Mucosa of descending colon (tissue), 3 donors: ENCODE measurements at regions not wholly inside any gene's neighbourhood (a gene's known extent, or its start where the extent isn't known, plus 50 kb on each side); places are given as distances from the start of the nearest gene placed in this dataset.

Experiments used
- ATAC-seq: fragments of 200-7000 bp; cut with Tn5 transposase; one replicate; pipeline ENCODE4 v1.9.1; 2020; ENCODE audit warnings: mild to moderate bottlenecking, moderate library complexity
- DNase-seq, 3 donors: peaks; one replicate each; pipeline ENCODE4 v3.0.0-alpha.2; 2020
- H3K36me3 ChIP-seq: fragments of 200-600 bp; one replicate; pipeline ENCODE4 v1.8.0; 2021; ENCODE audit warnings: low read depth, mild to moderate bottlenecking
- H3K4me1 ChIP-seq: fragments of 200-600 bp; one replicate; pipeline ENCODE4 v1.8.0; 2021; ENCODE audit warnings: low read depth, mild to moderate bottlenecking
- H3K4me3 ChIP-seq: fragments of 200-600 bp; one replicate; pipeline ENCODE4 v1.8.0; 2021; ENCODE audit warnings: mild to moderate bottlenecking
- H3K9me3 ChIP-seq: fragments of 200-600 bp; one replicate; pipeline ENCODE4 v1.8.0; 2021; ENCODE audit warnings: mild to moderate bottlenecking
- CTCF ChIP-seq: fragments of 200-600 bp; IDR thresholded peaks from one replicate; pipeline ENCODE4 v1.8.0; 2022; ENCODE audit warnings: antibody characterized with exemption, mild to moderate bottlenecking
- intact Hi-C, 2 donors: fragments of 100-400 bp; cut with DNase I in 1 of 2; cut with micrococcal nuclease in 1 of 2; formaldehyde crosslinking; loops; one replicate each; pipeline versions ENCODE4 v1.11.0 to v1.11.1; 2022; cut with DNase I, micrococcal nuclease
- donor health status: DM: no; HTN: no; CAD: no; lungs with moderate emphysema.
- donor health status: DM: no; HTN: no; CAD: no.
- donor health status: DM: no; HTN: yes; CAD: no.

GRCh38 chr5:89703817-89704216 lies 705.7 kb downstream of the CETN3 start:
- Histone ChIP-seq H3K4me3 (no peak overlapping the region), H3K4me1 (no peaks in the 10 kb centered on the region), H3K36me3 (no peaks in the 10 kb centered on the region), H3K9me3 (no peaks in the 10 kb centered on the region)
- ATAC-seq (no peak), DNase-seq (no peak)
- no peak for TF ChIP-seq CTCF
- intact Hi-C loops = no loop called here

GRCh38 chr5:89698028-89698427 lies 711.5 kb downstream of the CETN3 start:
- ATAC-seq = no peak

GRCh38 chr5:89697581-89697980 lies 712.0 kb downstream of the CETN3 start:
- Histone ChIP-seq H3K36me3 (no peaks in the 10 kb centered on the region), H3K9me3 (no peaks in the 10 kb centered on the region), H3K4me3 (no peak overlapping the region), H3K4me1 (no peaks in the 10 kb centered on the region)
- DNase-seq (no peak), ATAC-seq (no peak)
- intact Hi-C loops = no loop called here
- no peak for TF ChIP-seq CTCF

More at GRCh38 chr5:89698028-89698427, 711.5 kb downstream of the CETN3 start:
- TF ChIP-seq CTCF = no peak
- intact Hi-C loops = no loop called here
- no peaks in the 10 kb centered on the region for H3K36me3 ChIP-seq
- no peak overlapping the region for H3K4me3 ChIP-seq
- DNase-seq = no peak
- H3K4me1 ChIP-seq = no peaks in the 10 kb centered on the region
- no peaks in the 10 kb centered on the region for H3K9me3 ChIP-seq

- Histone ChIP-seq H3K4me3 (no peak overlapping the region), H3K9me3 (no peaks in the 10 kb centered on the region), H3K4me1 (no peaks in the 10 kb centered on the region), H3K36me3 (no peaks in the 10 kb centered on the region)
- ATAC-seq = no peak
- intact Hi-C loops = no loop called here
- TF ChIP-seq CTCF = no peak
- no peak for DNase-seq
These were observed 714.2 kb downstream of the CETN3 start for GRCh38 chr5:89695371-89695770.

GRCh38 chr5:89694026-89694550 lies 715.5 kb downstream of the CETN3 start:
- DNase-seq (no peak), ATAC-seq (no peak)
- no peak for TF ChIP-seq CTCF
- Histone ChIP-seq H3K9me3 (no peaks in the 10 kb centered on the region), H3K4me3 (no peak overlapping the region), H3K4me1 (no peaks in the 10 kb centered on the region), H3K36me3 (no peaks in the 10 kb centered on the region)
- intact Hi-C loops = no loop called here

GRCh38 chr5:89690331-89690730 lies 719.2 kb downstream of the CETN3 start:
- DNase-seq = no peak
- Histone ChIP-seq H3K36me3 (no peaks in the 10 kb centered on the region), H3K4me3 (no peak overlapping the region), H3K9me3 (no peaks in the 10 kb centered on the region), H3K4me1 (no peaks in the 10 kb centered on the region)
- no peak for ATAC-seq
- TF ChIP-seq CTCF = no peak
- intact Hi-C loops = no loop called here
